Tibial nerve (tissue), 4 donors: ENCODE measurements at regions not wholly inside any gene's neighbourhood (a gene's known extent, or its start where the extent isn't known, plus 50 kb on each side); places are given as distances from the start of the nearest gene placed in this dataset.

Source experiments
- DNase-seq, 2 donors: peaks; one replicate each; pipeline ENCODE4 v3.0.0-alpha.2; 2019; ENCODE audit warnings: low spot score in 2 of 2
- H3K27ac ChIP-seq, 4 donors: fragments of 200-600 bp; sonication (generic) in 3 of 4; one replicate each; pipeline ENCODE4 v1.5.1; 2017 to 2019; ENCODE audit warnings: mild to moderate bottlenecking in 1 of 4
- H3K27me3 ChIP-seq, 2 donors: fragments of 200-600 bp; sonication (generic) in 1 of 2; one replicate each; pipeline versions ENCODE4 v1.5.1 to v1.6.0; 2017 to 2019
- H3K36me3 ChIP-seq, 3 donors: fragments of 200-600 bp; sonication (generic); one replicate each; pipeline ENCODE4 v1.5.1; 2018 to 2019
- H3K4me1 ChIP-seq, 4 donors: fragments of 200-600 bp; sonication (generic) in 3 of 4; one replicate each; pipeline ENCODE4 v1.5.1; 2017 to 2019
- H3K4me3 ChIP-seq, 4 donors: fragments of 200-600 bp; sonication (generic) in 3 of 4; one replicate each; pipeline ENCODE4 v1.5.1; 2017 to 2019; ENCODE audit warnings: mild to moderate bottlenecking in 1 of 4, moderate library complexity in 1 of 4
- H3K9me3 ChIP-seq, 4 donors: fragments of 200-600 bp; sonication (generic) in 3 of 4; one replicate each; pipeline ENCODE4 v1.5.1; 2017 to 2019
- CTCF ChIP-seq, 5 experiments: fragments of 200-600 bp in 3 of 5; fragments of 450-650 bp in 2 of 5; sonication (generic) in 3 of 5; IDR thresholded peaks; one replicate each; pipeline ENCODE4 v1.5.1; 2016 to 2019; ENCODE audit warnings: antibody characterized with exemption in 5 of 5, mild to moderate bottlenecking in 3 of 5, moderate library complexity in 2 of 5
- EP300 ChIP-seq, 2 donors: sonication (generic); formaldehyde crosslinking; IDR thresholded peaks; one replicate each; pipeline ENCODE4 v1.6.1; 2017; ENCODE audit warnings: antibody characterized with exemption in 2 of 2, mild to moderate bottlenecking in 1 of 2
- POLR2A ChIP-seq, 2 donors: fragments of 450-650 bp; IDR thresholded peaks; one replicate each; pipeline ENCODE4 v1.6.1; 2017; ENCODE audit warnings: antibody characterized with exemption in 2 of 2, mild to moderate bottlenecking in 2 of 2, moderate library complexity in 2 of 2
- WGBS, 2 donors: methylation state at CpG; one replicate each; pipeline ENCODE4 v1.1.5; 2018; 5-methylcytosine and 5-hydroxymethylcytosine counted together

- no peak overlapping the region for H3K4me3 ChIP-seq
- no peak overlapping the region for H3K27ac ChIP-seq
- 68 to 74% methylated on average over 3 of the region's 3 CpGs for WGBS, 2 donors
- H3K4me1 ChIP-seq = no peaks in the 10 kb centered on the region
- TF ChIP-seq EP300 (IDR thresholded peaks at IDR 0.05) (no peak), CTCF (IDR thresholded peaks at IDR 0.05) (no peak), POLR2A (IDR thresholded peaks at IDR 0.05) (no peak)
- H3K27me3 ChIP-seq = no peaks in the 10 kb centered on the region
- no peaks in the 10 kb centered on the region for H3K9me3 ChIP-seq
- no peaks in the 10 kb centered on the region for H3K36me3 ChIP-seq
- no peak for DNase-seq
Observed at GRCh38 chr1:106047210-106047609, 1009.3 kb upstream of the PRMT6 start.

GRCh38 chr1:106049595-106049994 is 1006.9 kb upstream of the PRMT6 start:
- Histone ChIP-seq H3K9me3 (no peaks in the 10 kb centered on the region), H3K36me3 (no peaks in the 10 kb centered on the region), H3K4me1 (no peaks in the 10 kb centered on the region), H3K4me3 (no peak overlapping the region), H3K27me3 (no peaks in the 10 kb centered on the region), H3K27ac (no peak overlapping the region)
- TF ChIP-seq POLR2A (IDR thresholded peaks at IDR 0.05) (no peak), CTCF (IDR thresholded peaks at IDR 0.05) (no peak), EP300 (IDR thresholded peaks at IDR 0.05) (no peak)
- no peak for DNase-seq
- whole genome bisulfite sequencing, 2 donors = 32 to 40% methylated on average over 1 of the region's 1 CpG

- 62 to 70% methylated on average over 1 of the region's 1 CpG for WGBS, 2 donors
- H3K36me3 ChIP-seq = no peaks in the 10 kb centered on the region
- H3K4me1 ChIP-seq = no peaks in the 10 kb centered on the region
- no peaks in the 10 kb centered on the region for H3K27me3 ChIP-seq
- no peak for TF ChIP-seq POLR2A (IDR thresholded peaks at IDR 0.05)
- no peak for TF ChIP-seq EP300 (IDR thresholded peaks at IDR 0.05)
- no peak for TF ChIP-seq CTCF (IDR thresholded peaks at IDR 0.05)
- no peak overlapping the region for H3K27ac ChIP-seq
- no peaks in the 10 kb centered on the region for H3K9me3 ChIP-seq
- DNase-seq = no peak
- H3K4me3 ChIP-seq = no peak overlapping the region
Observed at GRCh38 chr1:106055855-106056254, 1000.6 kb upstream of the PRMT6 start.

- H3K4me1 ChIP-seq = no peaks in the 10 kb centered on the region
- H3K4me3 ChIP-seq = no peak overlapping the region
- H3K27ac ChIP-seq = no peak overlapping the region
- WGBS, 2 donors = 26 to 27% methylated on average over 3 of the region's 3 CpGs
- no peaks in the 10 kb centered on the region for H3K36me3 ChIP-seq
- H3K9me3 ChIP-seq = peaks cover 0 to 11% (median 0%) of the 10 kb centered on the region in 4 donors
- no peaks in the 10 kb centered on the region for H3K27me3 ChIP-seq
- no peak for TF ChIP-seq CTCF (IDR thresholded peaks at IDR 0.05)
- TF ChIP-seq POLR2A (IDR thresholded peaks at IDR 0.05) = no peak
- TF ChIP-seq EP300 (IDR thresholded peaks at IDR 0.05) = no peak
- no peak for DNase-seq
Observed at GRCh38 chr1:106061586-106062495, 994.6 kb upstream of the PRMT6 start.

- Histone ChIP-seq H3K27me3 (no peaks in the 10 kb centered on the region), H3K4me3 (no peak overlapping the region), H3K27ac (no peak overlapping the region), H3K9me3 (peaks cover 0 to 11% (median 0%) of the 10 kb centered on the region in 4 donors), H3K36me3 (no peaks in the 10 kb centered on the region), H3K4me1 (no peaks in the 10 kb centered on the region)
- TF ChIP-seq CTCF (IDR thresholded peaks at IDR 0.05) (no peak), POLR2A (IDR thresholded peaks at IDR 0.05) (no peak), EP300 (IDR thresholded peaks at IDR 0.05) (no peak)
- DNase-seq = no peak
- WGBS, 2 donors = 70 to 73% methylated on average over 1 of the region's 1 CpG
Observed at GRCh38 chr1:106063510-106063909, 993.0 kb upstream of the PRMT6 start.
